ENCODE measurements at regions not wholly inside any gene's neighbourhood (a gene's known extent, or its start where the extent isn't known, plus 50 kb on each side); places are given as distances from the start of the nearest gene placed in this dataset.

DNA sequence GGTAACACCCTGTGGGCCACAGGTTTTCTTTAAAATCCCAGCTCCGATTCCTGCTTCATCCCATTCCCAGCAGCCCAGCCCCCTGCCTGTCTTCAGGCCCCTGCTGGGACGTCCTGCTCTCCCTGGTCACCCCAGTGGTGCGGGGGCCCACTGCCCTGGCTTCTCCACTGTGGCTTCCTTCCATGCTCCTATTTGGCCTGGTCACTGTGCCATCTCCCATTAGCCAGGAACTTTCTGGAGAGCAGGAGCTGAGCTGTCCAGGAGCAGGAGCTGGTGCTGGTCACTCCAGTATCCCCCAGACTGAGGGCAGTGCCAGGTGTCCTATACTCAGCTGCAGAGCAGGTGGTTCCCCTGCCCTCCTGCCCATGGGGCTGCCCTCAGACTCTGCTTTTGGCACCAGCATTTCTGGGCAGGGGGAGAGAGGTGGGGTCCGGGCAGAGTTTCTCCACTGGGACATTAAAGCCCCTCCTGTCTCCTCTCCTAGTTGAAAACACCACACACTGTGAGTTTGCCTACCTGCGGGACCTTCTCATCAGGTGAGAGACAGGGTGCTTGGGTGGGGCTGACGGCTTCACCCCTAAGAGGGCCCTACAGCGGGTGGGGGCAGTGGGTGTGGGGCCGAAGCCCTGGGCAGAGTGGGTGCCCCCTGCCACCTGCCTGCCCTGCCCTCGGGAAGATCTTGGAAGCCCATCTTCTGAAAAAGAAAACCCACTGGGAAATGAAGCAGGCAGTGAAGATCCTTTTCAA lies 356.2 kb downstream of the SEC14L1 start:
- TF ChIP-seq CTCF (IDR thresholded peaks at IDR 0.05; ENCODE audit: unreplicated experiment): no peak
- DNase-seq (ENCODE audit: low spot score): no peak
- H3K9me3 Mint-ChIP-seq (ENCODE audit: unreplicated experiment): no peaks in the 10 kb centered on the region
- H3K4me3 Mint-ChIP-seq (ENCODE audit: unreplicated experiment): no peak overlapping the region
- H3K27ac Mint-ChIP-seq (ENCODE audit: unreplicated experiment): no peak overlapping the region
- H3K4me1 Mint-ChIP-seq (ENCODE audit: unreplicated experiment): peaks cover 23% of the 10 kb centered on the region
- peaks cover 27% of the 10 kb centered on the region for H3K27me3 Mint-ChIP-seq (ENCODE audit: unreplicated experiment)
- H3K36me3 Mint-ChIP-seq (ENCODE audit: low read depth, unreplicated experiment): peaks cover 37% of the 10 kb centered on the region

DNA sequence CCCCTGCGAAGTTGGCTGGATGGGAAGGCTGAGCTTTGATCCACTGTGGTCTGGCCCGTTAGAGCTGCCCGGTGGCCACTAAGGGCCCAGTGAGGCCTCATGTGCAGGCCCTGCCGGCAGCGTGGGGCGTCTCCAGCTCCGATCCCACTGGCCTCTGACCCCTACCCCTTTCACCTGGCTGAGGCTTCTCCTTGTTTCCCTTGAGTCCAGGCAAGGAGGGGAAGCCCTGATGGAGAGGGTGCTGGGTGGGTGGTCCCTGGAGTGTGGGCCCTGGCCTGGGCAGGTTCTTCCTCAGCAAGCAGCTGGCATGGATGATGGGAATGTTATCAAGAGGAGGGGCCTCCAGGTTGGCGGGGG lies 356.8 kb downstream of the SEC14L1 start:
- Mint-ChIP-seq H3K27ac (ENCODE audit: unreplicated experiment) (no peak overlapping the region), H3K27me3 (ENCODE audit: unreplicated experiment) (peaks cover 29% of the 10 kb centered on the region), H3K4me1 (ENCODE audit: unreplicated experiment) (peaks cover 20% of the 10 kb centered on the region), H3K36me3 (ENCODE audit: low read depth, unreplicated experiment) (peaks cover 36% of the 10 kb centered on the region), H3K9me3 (ENCODE audit: unreplicated experiment) (no peaks in the 10 kb centered on the region), H3K4me3 (ENCODE audit: unreplicated experiment) (no peak overlapping the region)
- no peak for DNase-seq (ENCODE audit: low spot score)
- TF ChIP-seq CTCF (IDR thresholded peaks at IDR 0.05; ENCODE audit: unreplicated experiment): no peak

- Mint-ChIP-seq H3K4me3 (ENCODE audit: unreplicated experiment) (no peak overlapping the region), H3K36me3 (ENCODE audit: low read depth, unreplicated experiment) (peaks cover 40% of the 10 kb centered on the region), H3K27me3 (ENCODE audit: unreplicated experiment) (peaks cover 32% of the 10 kb centered on the region), H3K9me3 (ENCODE audit: unreplicated experiment) (no peaks in the 10 kb centered on the region), H3K27ac (ENCODE audit: unreplicated experiment) (no peak overlapping the region), H3K4me1 (ENCODE audit: unreplicated experiment) (peaks cover 19% of the 10 kb centered on the region)
- TF ChIP-seq CTCF (IDR thresholded peaks at IDR 0.05; ENCODE audit: unreplicated experiment): no peak
- DNase-seq (ENCODE audit: low spot score): no peak
Observed at GRCh38 chr17:77498091-77498741, 357.4 kb downstream of the SEC14L1 start.

GRCh38 chr17:77498791-77499698 lies 358.3 kb downstream of the SEC14L1 start:
- H3K4me3 Mint-ChIP-seq (ENCODE audit: unreplicated experiment): no peak overlapping the region
- no peak for TF ChIP-seq CTCF (IDR thresholded peaks at IDR 0.05; ENCODE audit: unreplicated experiment)
- DNase-seq (ENCODE audit: low spot score): no peak
- no peak overlapping the region for H3K27ac Mint-ChIP-seq (ENCODE audit: unreplicated experiment)
- no peaks in the 10 kb centered on the region for H3K9me3 Mint-ChIP-seq (ENCODE audit: unreplicated experiment)
- H3K4me1 Mint-ChIP-seq (ENCODE audit: unreplicated experiment): peaks cover 15% of the 10 kb centered on the region
- peaks cover 34% of the 10 kb centered on the region for H3K36me3 Mint-ChIP-seq (ENCODE audit: low read depth, unreplicated experiment)
- H3K27me3 Mint-ChIP-seq (ENCODE audit: unreplicated experiment): peaks cover 28% of the 10 kb centered on the region
